Right lobe of liver (tissue), 6 donors: ENCODE measurements at regions not wholly inside any gene's neighbourhood (a gene's known extent, or its start where the extent isn't known, plus 50 kb on each side); places are given as distances from the start of the nearest gene placed in this dataset.

ENCODE experiments used
- ATAC-seq, 4 donors: fragments of 200-7000 bp; cut with Tn5 transposase; one replicate each; pipeline ENCODE4 v1.9.1; 2020; ENCODE audit warnings: mild to moderate bottlenecking in 4 of 4, moderate library complexity in 4 of 4
- DNase-seq, 3 donors: peaks; one replicate each; pipeline ENCODE4 v3.0.0-alpha.2; 2020
- H3K27ac ChIP-seq, 3 donors: fragments of 200-600 bp; one replicate each; pipeline ENCODE4 v1.8.0; 2022
- H3K27me3 ChIP-seq, 2 donors: fragments of 200-600 bp; one replicate each; pipeline ENCODE4 v1.8.0; 2022
- H3K36me3 ChIP-seq, 4 donors: fragments of 200-600 bp; sonication (generic) in 1 of 4; one replicate each; pipeline versions ENCODE4 v1.5.1 to v1.8.0; 2017 to 2022; ENCODE audit warnings: control low read depth in 1 of 4
- H3K4me1 ChIP-seq, 4 donors: fragments of 200-600 bp; sonication (generic) in 1 of 4; one replicate each; pipeline versions ENCODE4 v1.5.1 to v1.8.0; 2017 to 2022; ENCODE audit warnings: control low read depth in 1 of 4
- H3K4me3 ChIP-seq, 3 donors: fragments of 200-600 bp; one replicate each; pipeline ENCODE4 v1.8.0; 2022
- H3K9me3 ChIP-seq, 4 donors: fragments of 200-600 bp; sonication (generic) in 1 of 4; one replicate each; pipeline versions ENCODE4 v1.5.1 to v1.8.0; 2017 to 2022; ENCODE audit warnings: control low read depth in 1 of 4
- CTCF ChIP-seq, 4 donors: fragments of 200-600 bp in 3 of 4; fragments of 450-650 bp in 1 of 4; IDR thresholded peaks; one replicate each; pipeline versions ENCODE4 v1.5.1 to v1.8.0; 2016 to 2022; ENCODE audit warnings: antibody characterized with exemption in 4 of 4, mild to moderate bottlenecking in 2 of 4
- POLR2A ChIP-seq: fragments of 450-650 bp; IDR thresholded peaks from one replicate; pipeline ENCODE4 v1.6.1; 2017; ENCODE audit warnings: antibody characterized with exemption, mild to moderate bottlenecking
- WGBS: methylation state at CpG from one replicate; pipeline ENCODE4 v1.1.6; 2018; ENCODE audit warnings: low coverage, low lambda C conversion rate; ENCODE audit not compliant: insufficient coverage; ENCODE audit errors: missing lambda C conversion rate; 5-methylcytosine and 5-hydroxymethylcytosine counted together
- intact Hi-C, 2 donors: fragments of 100-400 bp; cut with DNase I; formaldehyde crosslinking; loops; one replicate each; pipeline versions ENCODE4 v1.11.2 to v1.14.1; 2022
- donor health status: DM: no; HTN: yes; CAD: no.
- donor health status: DM: no; HTN: no; CAD: no.
- donor health status: DM: no; HTN: no; CAD: no.
- donor health status: DM: no; HTN: yes; CAD: no.
- donor health status: DM: no; HTN: yes; CAD: no.

- Histone ChIP-seq H3K4me3 (no peak overlapping the region), H3K27me3 (no peaks in the 10 kb centered on the region), H3K9me3 (no peaks in the 10 kb centered on the region), H3K36me3 (no peaks in the 10 kb centered on the region), H3K27ac (no peak overlapping the region), H3K4me1 (no peaks in the 10 kb centered on the region)
- TF ChIP-seq CTCF (IDR thresholded peaks at IDR 0.05) (no peak), POLR2A (no peak)
- ATAC-seq: no peak
- intact Hi-C loops: no loop called here
- no peak for DNase-seq
- WGBS: no CpG with 5 or more reads among the region's 6 CpGs
Measured at GRCh38 chr2:236688157-236688556, 118.5 kb downstream of the ACKR3 start.

- Histone ChIP-seq H3K4me3 (no peak overlapping the region), H3K4me1 (no peaks in the 10 kb centered on the region), H3K27me3 (no peaks in the 10 kb centered on the region), H3K27ac (no peak overlapping the region), H3K36me3 (no peaks in the 10 kb centered on the region), H3K9me3 (no peaks in the 10 kb centered on the region)
- intact Hi-C loops: no loop called here
- DNase-seq (no peak), ATAC-seq (no peak)
- WGBS: 72% methylated on average over 10 of the region's 23 CpGs
- no peak for TF ChIP-seq POLR2A
- TF ChIP-seq CTCF (IDR thresholded peaks at IDR 0.05): no peak
Measured at GRCh38 chr2:236688563-236689392, 119.2 kb downstream of the ACKR3 start.

- H3K4me1 ChIP-seq: no peaks in the 10 kb centered on the region
- H3K36me3 ChIP-seq: no peaks in the 10 kb centered on the region
- H3K9me3 ChIP-seq: no peaks in the 10 kb centered on the region
- DNase-seq: no peak
- 100% methylated on average over 1 of the region's 1 CpG for WGBS
- H3K27ac ChIP-seq: no peak overlapping the region
- no peak for TF ChIP-seq POLR2A
- TF ChIP-seq CTCF (IDR thresholded peaks at IDR 0.05): no peak
- H3K4me3 ChIP-seq: no peak overlapping the region
- no peaks in the 10 kb centered on the region for H3K27me3 ChIP-seq
- intact Hi-C loops: no loop called here
- no peak for ATAC-seq
Measured at GRCh38 chr2:236689393-236689700, 119.7 kb downstream of the ACKR3 start.

GRCh38 chr2:236689981-236690380 is 120.4 kb downstream of the ACKR3 start:
- no peak overlapping the region for H3K4me3 ChIP-seq
- no peaks in the 10 kb centered on the region for H3K36me3 ChIP-seq
- TF ChIP-seq CTCF (IDR thresholded peaks at IDR 0.05) (no peak), POLR2A (no peak)
- no peak for DNase-seq
- no peaks in the 10 kb centered on the region for H3K9me3 ChIP-seq
- intact Hi-C loops: no loop called here
- no peak for ATAC-seq
- H3K27me3 ChIP-seq: no peaks in the 10 kb centered on the region
- H3K4me1 ChIP-seq: no peaks in the 10 kb centered on the region
- WGBS: 89% methylated on average over 3 of the region's 3 CpGs
- no peak overlapping the region for H3K27ac ChIP-seq
